Urinary bladder (tissue), 3 donors: ENCODE measurements at regions not wholly inside any gene's neighbourhood (a gene's known extent, or its start where the extent isn't known, plus 50 kb on each side); places are given as distances from the start of the nearest gene placed in this dataset.

Experiments used
- DNase-seq: peaks from one replicate; pipeline ENCODE4 v3.0.0-alpha.2; 2015; ENCODE audit errors: extremely low spot score
- H3K27ac ChIP-seq: one replicate; pipeline ENCODE4 v1.5.1; 2013; ENCODE audit warnings: low read depth, mild to moderate bottlenecking, moderate library complexity
- H3K36me3 ChIP-seq: one replicate; pipeline ENCODE4 v1.6.1; 2013; ENCODE audit warnings: mild to moderate bottlenecking, moderate library complexity; ENCODE audit not compliant: insufficient read depth
- H3K4me1 ChIP-seq: one replicate; pipeline ENCODE4 v1.6.1; 2013; ENCODE audit warnings: mild to moderate bottlenecking, moderate library complexity; ENCODE audit not compliant: insufficient read depth
- H3K4me3 ChIP-seq: one replicate; pipeline ENCODE4 v1.5.1; 2013; ENCODE audit warnings: low read depth, low read length
- WGBS: extraction: QIAGEN DNeasy Blood & Tissue Kit; methylation state at CpG from one replicate; pipeline ENCODE4 v1.1.7; 2013; 5-methylcytosine and 5-hydroxymethylcytosine counted together
- donor health status: healthy with polysubstance abuse.
- donor health status: healthy.

DNA sequence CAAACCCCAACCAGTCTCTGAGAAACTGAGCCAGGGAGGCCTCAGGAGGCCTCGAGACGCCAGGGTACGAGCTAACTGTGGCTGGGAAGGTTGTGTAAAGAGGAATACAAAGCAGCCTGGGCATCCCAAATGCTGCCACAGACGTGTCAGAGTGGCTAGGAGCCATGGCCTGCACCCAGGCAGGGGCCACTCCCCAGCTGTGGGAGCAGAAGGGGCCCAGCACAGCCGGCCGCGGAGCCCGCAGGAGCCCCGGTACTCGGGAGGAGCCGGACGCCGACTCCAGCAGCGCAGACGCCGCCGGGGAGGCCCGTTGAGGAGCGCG is 349.8 kb upstream of the B3GAT1 start:
- peak overlapping the region; percentile 19 for H3K4me3 ChIP-seq
- no peaks in the 10 kb centered on the region for H3K4me1 ChIP-seq
- no peak for DNase-seq
- H3K27ac ChIP-seq, result no peak overlapping the region
- no peaks in the 10 kb centered on the region for H3K36me3 ChIP-seq
- 80% methylated on average over 20 of the region's 20 CpGs for WGBS

- no peak overlapping the region for H3K27ac ChIP-seq
- no peaks in the 10 kb centered on the region for H3K36me3 ChIP-seq
- WGBS, result 69% methylated on average over 12 of the region's 12 CpGs
- no peak overlapping the region for H3K4me3 ChIP-seq
- no peak for DNase-seq
- no peaks in the 10 kb centered on the region for H3K4me1 ChIP-seq
Measured at GRCh38 chr11:134761386-134761785, 349.3 kb upstream of the B3GAT1 start.

DNA sequence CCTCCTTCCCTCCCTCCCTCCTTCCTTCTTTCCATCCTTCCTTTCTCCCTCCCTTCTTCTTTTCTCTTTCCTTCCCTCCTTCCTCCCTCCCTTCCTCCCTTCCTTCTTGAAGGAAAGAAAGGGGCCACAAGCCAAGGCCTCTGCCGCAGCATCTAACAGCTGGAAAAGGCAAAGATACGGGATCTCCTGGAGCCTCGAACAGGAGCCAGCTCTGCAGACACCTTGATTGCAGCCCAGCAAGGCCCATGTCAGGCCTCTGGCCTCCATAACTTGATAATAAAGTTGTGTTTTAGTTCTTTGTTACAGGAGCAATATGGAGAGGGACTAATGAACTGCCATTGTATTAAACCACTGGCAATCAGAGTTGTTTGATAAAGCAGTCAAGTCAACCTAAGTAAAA is 348.9 kb upstream of the B3GAT1 start:
- no peaks in the 10 kb centered on the region for H3K4me1 ChIP-seq
- no peak overlapping the region for H3K27ac ChIP-seq
- no peak for DNase-seq
- H3K36me3 ChIP-seq, result no peaks in the 10 kb centered on the region
- H3K4me3 ChIP-seq, result no peak overlapping the region
- 61% methylated on average over 3 of the region's 3 CpGs for WGBS

DNA sequence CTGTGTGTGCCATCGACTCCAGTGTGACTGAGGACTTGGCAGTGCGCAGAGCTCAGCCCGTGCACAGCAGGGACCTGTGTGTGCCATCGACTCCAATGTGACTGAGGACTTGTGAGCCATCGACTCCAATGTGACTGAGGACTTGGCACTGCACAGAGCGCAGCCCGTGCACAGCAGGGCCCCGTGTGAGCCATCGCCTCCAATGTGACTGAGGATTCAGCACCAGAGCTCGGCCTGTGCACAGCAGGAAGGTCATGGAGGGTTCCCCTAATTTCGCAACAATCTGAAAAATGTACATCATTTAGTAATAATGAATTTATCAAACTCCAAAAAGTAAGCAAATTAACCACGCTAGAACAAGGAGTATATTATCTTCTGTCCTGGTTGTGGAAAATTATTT is 348.3 kb upstream of the B3GAT1 start:
- no peak overlapping the region for H3K4me3 ChIP-seq
- no peaks in the 10 kb centered on the region for H3K4me1 ChIP-seq
- H3K36me3 ChIP-seq, result no peaks in the 10 kb centered on the region
- no peak overlapping the region for H3K27ac ChIP-seq
- WGBS, result 89% methylated on average over 12 of the region's 12 CpGs
- no peak for DNase-seq

DNA sequence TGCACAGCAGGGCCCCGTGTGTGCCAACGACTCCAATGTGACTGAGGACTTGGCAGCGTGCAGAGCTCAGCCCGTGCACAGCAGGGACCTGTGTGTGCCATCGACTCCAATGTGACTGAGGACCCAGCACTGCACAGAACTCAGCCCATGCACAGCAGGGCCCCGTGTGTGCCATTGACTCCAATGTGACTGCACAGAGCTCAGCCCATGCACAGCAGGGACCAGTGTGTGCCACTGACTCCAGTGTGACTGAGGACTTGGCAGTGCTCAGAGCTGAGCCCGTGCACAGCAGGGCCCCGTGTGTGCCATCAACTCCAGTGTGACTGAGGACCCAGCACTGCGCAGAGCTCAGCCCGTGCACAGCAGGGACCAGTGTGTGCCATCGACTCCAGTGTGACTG is 347.8 kb upstream of the B3GAT1 start:
- no peak overlapping the region for H3K27ac ChIP-seq
- no peaks in the 10 kb centered on the region for H3K4me1 ChIP-seq
- 72% methylated on average over 11 of the region's 11 CpGs for WGBS
- DNase-seq, result no peak
- no peaks in the 10 kb centered on the region for H3K36me3 ChIP-seq
- H3K4me3 ChIP-seq, result no peak overlapping the region

GRCh38 chr11:134759274-134759673 is 347.2 kb upstream of the B3GAT1 start:
- Histone ChIP-seq H3K4me3 (no peak overlapping the region), H3K36me3 (no peaks in the 10 kb centered on the region), H3K27ac (no peak overlapping the region), H3K4me1 (no peaks in the 10 kb centered on the region)
- 73% methylated on average over 11 of the region's 11 CpGs for WGBS
- no peak for DNase-seq

DNA sequence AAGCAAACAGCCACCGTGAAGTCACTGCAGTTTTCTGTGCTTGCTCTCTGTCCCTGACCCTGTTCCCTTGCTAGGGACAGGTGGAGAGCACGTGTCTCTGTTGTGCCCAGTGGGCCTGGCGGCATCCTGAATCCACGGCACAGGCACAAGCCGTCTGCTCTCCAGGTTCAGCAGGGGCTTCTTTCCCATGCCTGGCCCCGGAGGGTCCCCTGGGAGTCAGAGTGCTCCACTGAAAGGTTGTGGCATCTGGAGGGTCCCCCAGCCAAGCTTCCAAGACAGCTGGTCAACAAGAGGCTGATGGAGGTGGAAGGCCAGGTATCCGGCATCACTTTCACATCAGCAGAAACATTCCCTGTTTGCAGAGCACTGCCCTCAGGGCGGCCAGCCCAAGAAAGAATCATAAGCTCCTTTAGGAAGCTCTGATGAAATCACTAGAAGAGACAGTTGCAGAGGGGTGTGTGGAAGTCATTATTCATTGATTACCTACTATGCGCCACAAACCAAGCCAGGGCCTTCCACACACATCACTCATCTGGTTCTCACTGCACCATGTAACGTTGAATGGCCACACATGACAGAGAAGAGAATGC is 346.4 kb upstream of the B3GAT1 start:
- no peak overlapping the region for H3K27ac ChIP-seq
- 92% methylated on average over 10 of the region's 10 CpGs for WGBS
- no peaks in the 10 kb centered on the region for H3K4me1 ChIP-seq
- no peak for DNase-seq
- H3K4me3 ChIP-seq, result no peak overlapping the region
- no peaks in the 10 kb centered on the region for H3K36me3 ChIP-seq

- H3K4me3 ChIP-seq, result no peak overlapping the region
- 90% methylated on average over 3 of the region's 3 CpGs for WGBS
- no peaks in the 10 kb centered on the region for H3K36me3 ChIP-seq
Measured at GRCh38 chr11:134757633-134758032, 345.6 kb upstream of the B3GAT1 start.

DNA sequence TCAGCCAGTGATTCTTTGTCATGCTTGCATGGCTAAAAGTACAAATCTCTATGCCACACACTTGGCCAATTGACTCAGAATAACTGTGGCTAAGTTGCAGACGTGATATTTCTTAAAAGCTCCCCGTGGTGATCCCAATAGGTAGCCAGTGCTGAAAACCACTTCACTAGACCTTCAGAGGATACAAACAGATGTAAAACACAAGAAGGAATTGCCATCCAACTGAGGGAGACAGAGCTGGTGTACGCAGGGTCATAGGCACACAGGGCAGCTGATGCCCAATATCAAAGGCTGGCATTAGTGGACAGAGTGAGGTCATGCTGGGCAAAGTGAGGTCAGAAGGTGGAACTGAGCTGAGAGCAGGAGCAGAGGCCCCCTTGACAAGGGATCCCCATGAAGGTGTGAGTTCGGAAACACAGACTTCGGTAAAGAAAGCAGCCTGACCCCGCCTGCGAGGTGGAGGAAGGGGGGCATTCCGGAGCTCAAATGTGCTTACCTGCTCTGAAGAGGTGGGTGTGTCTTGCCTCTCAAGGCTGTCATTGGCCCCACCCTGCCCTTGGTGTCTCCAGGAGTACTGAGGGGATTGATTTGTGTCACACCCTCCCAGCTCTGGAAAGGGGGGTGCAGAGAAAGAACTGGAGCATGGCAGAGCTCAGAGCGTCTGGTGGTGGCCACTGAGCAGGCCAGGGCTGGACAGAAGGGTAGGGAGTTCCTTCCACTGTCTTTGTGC is 344.9 kb upstream of the B3GAT1 start:
- Histone ChIP-seq H3K36me3 (no peaks in the 10 kb centered on the region), H3K27ac (no peak overlapping the region), H3K4me3 (no peak overlapping the region), H3K4me1 (no peaks in the 10 kb centered on the region)
- 82% methylated on average over 9 of the region's 9 CpGs for WGBS
- DNase-seq, result no peak

More at GRCh38 chr11:134757633-134758032, 345.6 kb upstream of the B3GAT1 start:
- no peaks in the 10 kb centered on the region for H3K4me1 ChIP-seq
- no peak for DNase-seq
- H3K27ac ChIP-seq, result no peak overlapping the region

- 81% methylated on average over 10 of the region's 10 CpGs for WGBS
- Histone ChIP-seq H3K4me1 (no peaks in the 10 kb centered on the region), H3K4me3 (no peak overlapping the region), H3K27ac (no peak overlapping the region), H3K36me3 (no peaks in the 10 kb centered on the region)
- DNase-seq, result no peak
Measured at GRCh38 chr11:134755535-134755934, 343.5 kb upstream of the B3GAT1 start.

GRCh38 chr11:134754521-134755198 is 342.6 kb upstream of the B3GAT1 start:
- DNase-seq, result no peak
- no peak overlapping the region for H3K27ac ChIP-seq
- H3K4me1 ChIP-seq, result no peaks in the 10 kb centered on the region
- no peak overlapping the region for H3K4me3 ChIP-seq
- WGBS, result 65% methylated on average over 19 of the region's 19 CpGs
- no peaks in the 10 kb centered on the region for H3K36me3 ChIP-seq

- no peaks in the 10 kb centered on the region for H3K4me1 ChIP-seq
- no peak for DNase-seq
- no peaks in the 10 kb centered on the region for H3K36me3 ChIP-seq
- H3K4me3 ChIP-seq, result no peak overlapping the region
- H3K27ac ChIP-seq, result no peak overlapping the region
- 76% methylated on average over 16 of the region's 16 CpGs for WGBS
Measured at GRCh38 chr11:134753771-134754520, 341.9 kb upstream of the B3GAT1 start.

DNA sequence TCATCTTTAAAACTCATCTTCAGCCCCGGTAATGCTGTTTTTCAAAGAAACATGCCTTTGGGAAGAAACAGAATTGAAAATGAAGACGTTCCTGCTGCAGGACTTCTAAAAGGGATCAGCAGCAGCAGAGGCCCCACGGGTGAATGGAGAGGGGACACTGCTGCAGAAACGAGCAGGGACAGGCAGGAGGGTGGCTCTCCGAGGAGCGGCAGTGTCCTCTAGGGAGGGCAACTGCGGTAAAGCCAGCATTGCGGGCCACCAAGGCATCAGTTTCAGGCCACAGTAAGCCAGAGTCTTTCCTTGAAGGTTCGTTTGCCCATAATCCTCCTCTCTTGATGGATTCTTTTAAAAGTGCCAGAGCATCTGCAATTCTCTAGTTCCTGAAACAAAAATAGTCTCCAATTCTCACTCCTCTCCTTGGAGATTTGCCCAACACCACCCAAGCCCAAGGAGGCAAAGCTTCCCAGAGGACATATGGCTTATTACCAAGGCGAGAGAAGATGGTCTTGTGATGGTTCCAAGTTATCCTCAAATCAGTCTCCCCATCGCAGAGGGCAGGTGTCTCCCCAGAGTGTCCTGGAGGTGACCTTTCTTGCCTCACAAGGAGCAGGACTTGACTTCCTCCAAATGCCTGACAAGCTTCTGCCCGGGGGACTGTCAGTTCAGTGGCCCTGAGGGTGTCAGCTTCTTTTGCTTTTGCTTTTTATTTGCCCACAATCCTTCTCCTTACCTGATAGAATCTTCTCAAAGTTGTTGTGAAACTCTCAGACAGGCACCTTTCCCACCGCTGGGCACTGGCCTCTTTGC is 341.1 kb upstream of the B3GAT1 start:
- Histone ChIP-seq H3K4me1 (no peaks in the 10 kb centered on the region), H3K4me3 (no peak overlapping the region), H3K27ac (no peak overlapping the region), H3K36me3 (no peaks in the 10 kb centered on the region)
- 79% methylated on average over 13 of the region's 13 CpGs for WGBS
- no peak for DNase-seq
